Neural cell (in vitro differentiated cells): ENCODE measurements at regions not wholly inside any gene's neighbourhood (a gene's known extent, or its start where the extent isn't known, plus 50 kb on each side); places are given as distances from the start of the nearest gene placed in this dataset.
"Not testable (repeated sequence)": the region's sequence is repeated elsewhere in the genome, so short reads cannot be mapped to it uniquely, and the experiment has no call there.

ENCODE experiments used
- H2AFZ ChIP-seq: fragments of 200-600, 300-800 bp; sonication (generic), shearing (Covaris generic); 2 replicates; pipeline ENCODE4 v1.6.0; 2014; ENCODE audit warnings: low read depth, mild to moderate bottlenecking, antibody characterized with exemption, low read length, moderate library complexity
- H3F3A ChIP-seq: fragments of 200-600 bp; shearing (Covaris generic); 2 replicates; pipeline ENCODE4 v1.6.1; 2016; ENCODE audit warnings: mild to moderate bottlenecking, moderate library complexity, mixed read lengths, antibody characterized with exemption, low read length; ENCODE audit not compliant: insufficient read depth, poor library complexity, severe bottlenecking
- H3K27ac ChIP-seq: fragments of 200-600, 300-800 bp; sonication (generic), shearing (Covaris generic); 2 replicates; pipeline ENCODE4 v1.5.1; 2014; ENCODE audit warnings: mild to moderate bottlenecking, low read length, moderate library complexity
- H3K27me3 ChIP-seq: fragments of 300-800, 200-600 bp; sonication (generic), shearing (Covaris generic); 2 replicates; pipeline ENCODE4 v1.6.0; 2014; ENCODE audit warnings: mild to moderate bottlenecking, low read depth, low read length, moderate library complexity; ENCODE audit not compliant: insufficient read depth
- H3K36me3 ChIP-seq: fragments of 300-800, 200-600 bp; sonication (generic), shearing (Covaris generic); 2 replicates; pipeline ENCODE4 v1.5.1; 2014; ENCODE audit warnings: mild to moderate bottlenecking, antibody characterized with exemption, low read length, moderate library complexity; ENCODE audit not compliant: insufficient read depth
- H3K4me2 ChIP-seq: fragments of 300-800, 200-600 bp; sonication (generic), shearing (Covaris generic); 2 replicates; pipeline ENCODE4 v1.6.0; 2014; ENCODE audit warnings: mild to moderate bottlenecking, low read length
- H3K4me3 ChIP-seq: fragments of 300-800, 200-600 bp; sonication (generic), shearing (Covaris generic); 2 replicates; pipeline ENCODE4 v1.5.1; 2014; ENCODE audit warnings: mild to moderate bottlenecking, low read length, moderate library complexity
- H3K79me2 ChIP-seq: fragments of 200-600 bp; shearing (Covaris generic); replicated peaks from 2 replicates; pipeline ENCODE4 v1.6.0; 2014; ENCODE audit warnings: mild to moderate bottlenecking, low read length, moderate library complexity; ENCODE audit not compliant: insufficient read depth
- H3K9ac ChIP-seq: fragments of 300-800, 200-600 bp; sonication (generic), shearing (Covaris generic); 2 replicates; pipeline ENCODE4 v1.6.1; 2016; ENCODE audit warnings: mild to moderate bottlenecking, low read length, mixed read lengths
- H3K9me2 ChIP-seq: fragments of 200-600 bp; shearing (Covaris generic); 2 replicates; pipeline ENCODE4 v1.6.1; 2016; ENCODE audit warnings: mild to moderate bottlenecking, low read length, mixed read lengths; ENCODE audit not compliant: insufficient read depth
- H3K9me3 ChIP-seq: fragments of 200-600, 300-800 bp; sonication (generic), shearing (Covaris generic); 2 replicates; pipeline ENCODE4 v1.6.1; 2016; ENCODE audit warnings: mild to moderate bottlenecking, mixed run types, low read length, moderate library complexity, mixed read lengths
- H4K20me1 ChIP-seq: fragments of 200-600 bp; shearing (Covaris generic); 2 replicates; pipeline ENCODE4 v1.6.1; 2016; ENCODE audit warnings: mild to moderate bottlenecking, mixed run types; ENCODE audit not compliant: insufficient read depth
- CTCF ChIP-seq: fragments of 450-650 bp; IDR thresholded peaks from 2 replicates; pipeline ENCODE4 v1.5.1; 2014; ENCODE audit warnings: antibody characterized with exemption, mild to moderate bottlenecking, moderate library complexity; ENCODE audit not compliant: poor library complexity, severe bottlenecking
- EP300 ChIP-seq: fragments of 450-650 bp; conservative IDR thresholded peaks from 2 replicates; pipeline ENCODE4 v1.6.1; 2014; ENCODE audit warnings: antibody characterized with exemption, mild to moderate bottlenecking, moderate library complexity; ENCODE audit not compliant: poor library complexity, severe bottlenecking
- EZH2 ChIP-seq: fragments of 200-600, 300-800 bp; shearing (Covaris generic), sonication (generic); IDR thresholded peaks from 2 replicates; pipeline ENCODE4 v1.6.1; 2014; ENCODE audit warnings: antibody characterized with exemption, low read length, borderline replicate concordance, mild to moderate bottlenecking; ENCODE audit not compliant: insufficient read depth, poor library complexity, severe bottlenecking
- MXI1 ChIP-seq: fragments of 450-650 bp; conservative IDR thresholded peaks from 2 replicates; pipeline ENCODE4 v1.6.1; 2014; ENCODE audit warnings: antibody characterized with exemption, mild to moderate bottlenecking; ENCODE audit not compliant: poor library complexity, severe bottlenecking
- POLR2AphosphoS5 ChIP-seq: IDR thresholded peaks from 2 replicates; pipeline ENCODE4 v1.6.1; 2012
- RAD21 ChIP-seq: fragments of 450-650 bp; conservative IDR thresholded peaks from 2 replicates; pipeline ENCODE4 v1.6.1; 2014; ENCODE audit warnings: antibody characterized with exemption, mild to moderate bottlenecking, moderate library complexity
- REST ChIP-seq: IDR thresholded peaks from 2 replicates; pipeline ENCODE4 v1.6.1; 2012; ENCODE audit warnings: borderline replicate concordance
- SMC3 ChIP-seq: fragments of 450-650 bp; conservative IDR thresholded peaks from 2 replicates; pipeline ENCODE4 v1.6.1; 2014; ENCODE audit warnings: antibody characterized with exemption, mild to moderate bottlenecking, moderate library complexity; ENCODE audit not compliant: poor library complexity
- TAF1 ChIP-seq: IDR thresholded peaks from 2 replicates; pipeline ENCODE4 v1.6.1; 2012; ENCODE audit warnings: low read depth

- no peak overlapping the region for H2AFZ ChIP-seq
- no peaks in the 10 kb centered on the region for H3K9me2 ChIP-seq
- no peak overlapping the region for H3K4me2 ChIP-seq
- H3K79me2 ChIP-seq = no peaks in the 10 kb centered on the region
- no peak overlapping the region for H3K27ac ChIP-seq
- no peaks in the 10 kb centered on the region for H3K36me3 ChIP-seq
- H3K9ac ChIP-seq = no peak overlapping the region
- H4K20me1 ChIP-seq = no peaks in the 10 kb centered on the region
- no peaks in the 10 kb centered on the region for H3K27me3 ChIP-seq
- no peak for TF ChIP-seq EZH2
- TF ChIP-seq POLR2AphosphoS5 = no peak
- no peak for TF ChIP-seq TAF1
- no peak for TF ChIP-seq EP300
- no peak for TF ChIP-seq CTCF
- TF ChIP-seq SMC3 = no peak
- no peak for TF ChIP-seq RAD21
- no peak for TF ChIP-seq REST
- TF ChIP-seq MXI1 = no peak
- no peaks in the 10 kb centered on the region for H3K9me3 ChIP-seq
- H3K4me3 ChIP-seq = no peak overlapping the region
- H3F3A ChIP-seq = no peaks in the 10 kb centered on the region
Measured at GRCh38 chr9:108049026-108049607, 559.5 kb upstream of the KLF4 start.

GRCh38 chr9:108048406-108049025 lies 558.9 kb upstream of the KLF4 start:
- Histone ChIP-seq H3F3A (no peaks in the 10 kb centered on the region), H3K4me3 (no peak overlapping the region), H3K79me2 (no peaks in the 10 kb centered on the region), H3K36me3 (no peaks in the 10 kb centered on the region), H3K27ac (no peak overlapping the region), H3K27me3 (no peaks in the 10 kb centered on the region), H3K9me2 (no peaks in the 10 kb centered on the region), H4K20me1 (no peaks in the 10 kb centered on the region), H3K9ac (no peak overlapping the region), H3K4me2 (no peak overlapping the region), H3K9me3 (no peaks in the 10 kb centered on the region), H2AFZ (no peak overlapping the region)
- TF ChIP-seq RAD21 (no peak), EZH2 (no peak), POLR2AphosphoS5 (no peak), MXI1 (no peak), SMC3 (no peak), REST (no peak), EP300 (no peak)

- H3K27ac ChIP-seq, H3K9me2 ChIP-seq, H2AFZ ChIP-seq, H3K4me2 ChIP-seq, H3K4me3 ChIP-seq, H3K9me3 ChIP-seq, H4K20me1 ChIP-seq, H3F3A ChIP-seq, H3K9ac ChIP-seq, H3K27me3 ChIP-seq, H3K36me3 ChIP-seq, H3K79me2 ChIP-seq: not testable (repeated sequence)
Measured at GRCh38 chr9:108047777-108048176, 558.2 kb upstream of the KLF4 start.
